ENCODE measurements at regions not wholly inside any gene's neighbourhood (a gene's known extent, or its start where the extent isn't known, plus 50 kb on each side); places are given as distances from the start of the nearest gene placed in this dataset.

DNA sequence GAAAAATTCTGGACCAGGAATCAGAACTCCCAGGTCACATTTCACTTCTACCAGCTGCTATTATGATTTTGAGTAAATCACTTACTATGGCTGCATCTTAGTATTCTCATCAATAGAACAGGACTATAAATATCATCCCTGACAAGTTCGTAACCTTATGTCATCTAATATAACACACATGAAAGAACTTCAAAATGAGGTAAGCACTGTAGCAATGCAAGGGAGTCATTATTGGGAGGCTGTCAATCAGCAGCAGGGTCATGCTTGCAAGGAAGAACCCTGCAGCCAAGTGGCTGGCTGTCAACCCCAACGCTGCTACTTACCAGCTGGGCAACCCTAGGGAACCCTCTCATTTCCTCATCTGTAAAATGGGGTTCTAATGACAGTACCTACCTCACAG lies 123.3 kb upstream of the B3GAT2 start:
- no peak for DNase-seq (ENCODE audit: low spot score)
- TF ChIP-seq, protein P1, sequence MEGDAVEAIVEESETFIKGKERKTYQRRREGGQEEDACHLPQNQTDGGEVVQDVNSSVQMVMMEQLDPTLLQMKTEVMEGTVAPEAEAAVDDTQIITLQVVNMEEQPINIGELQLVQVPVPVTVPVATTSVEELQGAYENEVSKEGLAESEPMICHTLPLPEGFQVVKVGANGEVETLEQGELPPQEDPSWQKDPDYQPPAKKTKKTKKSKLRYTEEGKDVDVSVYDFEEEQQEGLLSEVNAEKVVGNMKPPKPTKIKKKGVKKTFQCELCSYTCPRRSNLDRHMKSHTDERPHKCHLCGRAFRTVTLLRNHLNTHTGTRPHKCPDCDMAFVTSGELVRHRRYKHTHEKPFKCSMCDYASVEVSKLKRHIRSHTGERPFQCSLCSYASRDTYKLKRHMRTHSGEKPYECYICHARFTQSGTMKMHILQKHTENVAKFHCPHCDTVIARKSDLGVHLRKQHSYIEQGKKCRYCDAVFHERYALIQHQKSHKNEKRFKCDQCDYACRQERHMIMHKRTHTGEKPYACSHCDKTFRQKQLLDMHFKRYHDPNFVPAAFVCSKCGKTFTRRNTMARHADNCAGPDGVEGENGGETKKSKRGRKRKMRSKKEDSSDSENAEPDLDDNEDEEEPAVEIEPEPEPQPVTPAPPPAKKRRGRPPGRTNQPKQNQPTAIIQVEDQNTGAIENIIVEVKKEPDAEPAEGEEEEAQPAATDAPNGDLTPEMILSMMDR (IDR thresholded peaks at IDR 0.05): no peak
- no peak overlapping the region for H3K27ac ChIP-seq
- no peak overlapping the region for H3K4me3 ChIP-seq

DNA sequence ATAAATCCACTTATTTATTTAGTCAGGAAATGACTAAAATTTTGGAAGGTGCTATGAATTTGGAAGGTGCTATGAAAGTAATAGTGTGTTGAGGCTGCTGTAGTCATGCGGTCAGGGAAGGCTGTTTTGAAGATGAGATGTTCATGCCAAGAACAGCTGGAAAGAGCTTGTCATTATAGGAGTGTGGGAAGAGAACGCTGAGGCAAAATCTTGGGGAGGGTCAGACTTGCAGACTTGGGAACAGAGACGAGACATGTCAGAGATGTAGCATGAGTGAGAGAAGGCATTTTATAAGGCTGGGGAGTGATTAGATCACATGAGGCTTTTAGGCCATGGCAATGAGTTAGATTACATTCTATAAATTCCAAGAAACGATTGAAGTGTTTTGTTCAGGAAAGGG lies 124.0 kb upstream of the B3GAT2 start:
- TF ChIP-seq, protein P1 (IDR thresholded peaks at IDR 0.05): no peak
- Histone ChIP-seq H3K4me3 (no peak overlapping the region), H3K27ac (peak overlapping the region in 1 of 2 donors; percentile 13)
- DNase-seq (ENCODE audit: low spot score): no peak

DNA sequence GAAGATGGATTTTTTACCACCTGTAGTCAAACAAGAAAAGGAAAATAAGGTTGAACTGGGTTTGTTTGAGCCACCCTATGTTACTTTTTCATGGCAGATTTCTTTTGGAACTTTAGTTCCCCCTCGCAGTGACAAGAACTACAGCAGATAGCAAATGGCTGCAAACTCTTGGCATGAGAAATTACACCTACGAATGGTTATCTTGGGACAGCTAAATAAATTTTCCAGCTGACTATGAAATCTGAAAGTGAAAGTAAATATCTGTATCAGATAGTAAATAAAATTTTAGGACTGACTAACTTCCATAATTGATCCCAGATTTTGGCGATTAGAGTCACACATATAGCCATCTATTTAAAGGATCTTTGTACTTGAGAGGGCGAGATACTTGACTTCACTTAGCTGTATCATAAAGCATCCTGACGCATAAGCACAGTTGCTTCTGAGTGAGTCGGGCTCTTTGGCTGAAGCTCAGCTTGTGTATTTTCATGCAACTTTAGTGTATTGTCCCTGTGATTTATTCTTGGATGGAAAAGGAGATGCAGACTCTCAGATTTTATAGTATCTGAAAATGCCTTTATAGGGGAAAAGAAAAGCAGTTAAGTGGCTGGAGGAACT lies 125.3 kb upstream of the B3GAT2 start:
- no peak overlapping the region for H3K27ac ChIP-seq
- DNase-seq (ENCODE audit: low spot score): no peak
- H3K4me3 ChIP-seq: peak overlapping the region; percentile 49
- TF ChIP-seq, protein P1 (IDR thresholded peaks at IDR 0.05): no peak

GRCh38 chr6:71083308-71083820 lies 126.5 kb upstream of the B3GAT2 start:
- DNase-seq (ENCODE audit: low spot score): no peak
- Histone ChIP-seq H3K4me3 (no peak overlapping the region), H3K27ac (no peak overlapping the region)
- TF ChIP-seq, protein P1 (IDR thresholded peaks at IDR 0.05): no peak

- TF ChIP-seq, protein P1 (IDR thresholded peaks at IDR 0.05): no peak
- Histone ChIP-seq H3K27ac (no peak overlapping the region), H3K4me3 (no peak overlapping the region)
- DNase-seq (ENCODE audit: low spot score): no peak
These were observed 131.3 kb upstream of the B3GAT2 start for GRCh38 chr6:71088166-71088565.

DNA sequence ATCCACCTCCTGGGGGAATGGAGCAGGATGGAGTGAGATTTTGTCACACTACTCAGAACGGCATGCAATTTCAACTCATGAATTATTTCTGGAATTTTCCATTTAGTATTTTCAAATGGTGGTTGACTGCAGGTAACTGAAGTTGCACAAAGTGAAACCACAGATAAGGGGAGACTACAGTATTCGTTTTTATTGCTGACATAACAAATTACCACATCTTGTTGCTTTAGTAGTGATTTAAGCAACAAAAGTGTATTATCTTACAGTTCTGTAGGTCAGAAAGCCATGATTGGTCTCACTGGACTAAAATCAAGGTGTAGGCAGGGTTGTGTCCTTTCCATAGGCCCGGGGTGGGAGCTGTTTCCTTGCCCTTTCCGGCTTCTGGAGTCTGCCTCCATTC lies 133.4 kb upstream of the B3GAT2 start:
- Histone ChIP-seq H3K4me3 (no peak overlapping the region), H3K27ac (no peak overlapping the region)
- TF ChIP-seq, protein P1 (IDR thresholded peaks at IDR 0.05): no peak

GRCh38 chr6:71091167-71091566 lies 134.3 kb upstream of the B3GAT2 start:
- TF ChIP-seq, protein P1 (IDR thresholded peaks at IDR 0.05): no peak
- H3K4me3 ChIP-seq: no peak overlapping the region
- no peak overlapping the region for H3K27ac ChIP-seq
- no peak for DNase-seq (ENCODE audit: low spot score)

More for the DNA sequence above, 133.4 kb upstream of the B3GAT2 start:
- no peak for DNase-seq (ENCODE audit: low spot score)

Measured in coronary artery (tissue), 2 donors.